ENCODE measurements at regions not wholly inside any gene's neighbourhood (a gene's known extent, or its start where the extent isn't known, plus 50 kb on each side); places are given as distances from the start of the nearest gene placed in this dataset.

- H3K27ac ChIP-seq, result no peak overlapping the region
- no peaks in the 10 kb centered on the region for H3K9me3 ChIP-seq
- H3K4me3 ChIP-seq, result no peak overlapping the region
- intact Hi-C loops (cut with DNase I; ENCODE audit: low total_unique reads), result no loop called here
- H3K36me3 ChIP-seq, result no peaks in the 10 kb centered on the region
- DNase-seq, result peak; percentile 15 to 32
- TF ChIP-seq CTCF (IDR thresholded peaks at IDR 0.05), result no peak
- no peaks in the 10 kb centered on the region for H3K4me1 ChIP-seq
- H3K27me3 ChIP-seq, result peaks cover 0 to 66% of the 10 kb centered on the region in 2 donors
These were observed 144.2 kb downstream of the KIF26A start for GRCh38 chr14:104282332-104283196.

- TF ChIP-seq CTCF (IDR thresholded peaks at IDR 0.05), result no peak
- intact Hi-C loops (cut with DNase I; ENCODE audit: low total_unique reads), result no loop called here
- Histone ChIP-seq H3K27me3 (peaks cover 0 to 57% of the 10 kb centered on the region in 2 donors), H3K27ac (no peak overlapping the region), H3K9me3 (no peaks in the 10 kb centered on the region), H3K4me3 (no peak overlapping the region), H3K36me3 (no peaks in the 10 kb centered on the region), H3K4me1 (no peaks in the 10 kb centered on the region)
- DNase-seq, result peak; percentile 12 to 51
These were observed 145.1 kb downstream of the KIF26A start for GRCh38 chr14:104283197-104284106.

GRCh38 chr14:104284107-104284592 is 145.8 kb downstream of the KIF26A start:
- TF ChIP-seq CTCF (IDR thresholded peaks at IDR 0.05), result no peak
- Histone ChIP-seq H3K4me3 (no peak overlapping the region), H3K27me3 (peaks cover 0 to 50% of the 10 kb centered on the region in 2 donors), H3K4me1 (no peaks in the 10 kb centered on the region), H3K27ac (no peak overlapping the region), H3K9me3 (no peaks in the 10 kb centered on the region), H3K36me3 (no peaks in the 10 kb centered on the region)
- intact Hi-C loops (cut with DNase I; ENCODE audit: low total_unique reads), result no loop called here
- peak in 1 of 2 donors; percentile 28 for DNase-seq

- no peaks in the 10 kb centered on the region for H3K36me3 ChIP-seq
- peaks cover 0 to 44% of the 10 kb centered on the region in 2 donors for H3K27me3 ChIP-seq
- H3K9me3 ChIP-seq, result no peaks in the 10 kb centered on the region
- no peak overlapping the region for H3K27ac ChIP-seq
- no peak for TF ChIP-seq CTCF (IDR thresholded peaks at IDR 0.05)
- no peak overlapping the region for H3K4me3 ChIP-seq
- no peaks in the 10 kb centered on the region for H3K4me1 ChIP-seq
- peak; percentile 17 to 54 for DNase-seq
- intact Hi-C loops (cut with DNase I; ENCODE audit: low total_unique reads), result no loop called here
These were observed 146.5 kb downstream of the KIF26A start for GRCh38 chr14:104284636-104285507.

GRCh38 chr14:104285508-104285840 is 147.1 kb downstream of the KIF26A start:
- H3K4me3 ChIP-seq, result no peak overlapping the region
- peaks cover 0 to 39% of the 10 kb centered on the region in 2 donors for H3K27me3 ChIP-seq
- no peak for TF ChIP-seq CTCF (IDR thresholded peaks at IDR 0.05)
- intact Hi-C loops (cut with DNase I; ENCODE audit: low total_unique reads), result no loop called here
- H3K4me1 ChIP-seq, result no peaks in the 10 kb centered on the region
- H3K9me3 ChIP-seq, result no peaks in the 10 kb centered on the region
- DNase-seq, result no peak
- no peak overlapping the region for H3K27ac ChIP-seq
- H3K36me3 ChIP-seq, result no peaks in the 10 kb centered on the region

Data from tibial artery (tissue), 4 donors.